NCI-H69 (cell line): ENCODE measurements at regions not wholly inside any gene's neighbourhood (a gene's known extent, or its start where the extent isn't known, plus 50 kb on each side); places are given as distances from the start of the nearest gene placed in this dataset.
"Not testable (repeated sequence)": the region's sequence is repeated elsewhere in the genome, so short reads cannot be mapped to it uniquely, and the experiment has no call there.

ENCODE experiments used
- DNase-seq: peaks from one replicate; lab custom pipeline; 2025; lab: John Stamatoyannopoulos, UW

GRCh38 chr11:13174090-13174489, 103.5 kb upstream of the BMAL1 start:
- DNase-seq = peak; percentile 59

- peak; percentile 81 for DNase-seq
Observed at GRCh38 chr11:13183094-13183825, 94.3 kb upstream of the BMAL1 start.

- no peak for DNase-seq
Observed at GRCh38 chr11:13183826-13184196, 93.8 kb upstream of the BMAL1 start.

- no peak for DNase-seq
Observed at GRCh38 chr11:13184295-13184794, 93.2 kb upstream of the BMAL1 start.

- no peak for DNase-seq
Observed at GRCh38 chr11:13188179-13188578, 89.4 kb upstream of the BMAL1 start.

GRCh38 chr11:13189561-13190426, 87.8 kb upstream of the BMAL1 start:
- DNase-seq = no peak

- DNase-seq = no peak
Observed at GRCh38 chr11:13193613-13194012, 84.0 kb upstream of the BMAL1 start.

- DNase-seq = not testable (repeated sequence)
Observed at GRCh38 chr11:13197374-13197773, 80.2 kb upstream of the BMAL1 start.

GRCh38 chr11:13205486-13205885, 72.1 kb upstream of the BMAL1 start:
- peak; percentile 49 for DNase-seq

GRCh38 chr11:13206086-13206640, 71.4 kb upstream of the BMAL1 start:
- DNase-seq = no peak

GRCh38 chr11:13207270-13207664, 70.3 kb upstream of the BMAL1 start:
- DNase-seq = peak; percentile 66

- peak; percentile 72 for DNase-seq
Observed at GRCh38 chr11:13207665-13208594, 69.7 kb upstream of the BMAL1 start.

GRCh38 chr11:13208921-13209320, 68.7 kb upstream of the BMAL1 start:
- peak; percentile 48 for DNase-seq

GRCh38 chr11:13209379-13209778, 68.2 kb upstream of the BMAL1 start:
- DNase-seq = no peak

- peak; percentile 90 for DNase-seq
Observed at GRCh38 chr11:13210424-13210823, 67.2 kb upstream of the BMAL1 start.

- DNase-seq = no peak
Observed at GRCh38 chr11:13214276-13214675, 63.3 kb upstream of the BMAL1 start.

GRCh38 chr11:13215149-13215548, 62.4 kb upstream of the BMAL1 start:
- DNase-seq = no peak

GRCh38 chr11:13216019-13216710, 61.4 kb upstream of the BMAL1 start:
- peak; percentile 59 for DNase-seq

GRCh38 chr11:13216711-13217075, 60.9 kb upstream of the BMAL1 start:
- DNase-seq = no peak

GRCh38 chr11:13218685-13219084, 58.9 kb upstream of the BMAL1 start:
- not testable (repeated sequence) for DNase-seq

- DNase-seq = no peak
Observed at GRCh38 chr11:13220148-13220547, 57.4 kb upstream of the BMAL1 start.
